ENCODE measurements at regions not wholly inside any gene's neighbourhood (a gene's known extent, or its start where the extent isn't known, plus 50 kb on each side); places are given as distances from the start of the nearest gene placed in this dataset.

DNA sequence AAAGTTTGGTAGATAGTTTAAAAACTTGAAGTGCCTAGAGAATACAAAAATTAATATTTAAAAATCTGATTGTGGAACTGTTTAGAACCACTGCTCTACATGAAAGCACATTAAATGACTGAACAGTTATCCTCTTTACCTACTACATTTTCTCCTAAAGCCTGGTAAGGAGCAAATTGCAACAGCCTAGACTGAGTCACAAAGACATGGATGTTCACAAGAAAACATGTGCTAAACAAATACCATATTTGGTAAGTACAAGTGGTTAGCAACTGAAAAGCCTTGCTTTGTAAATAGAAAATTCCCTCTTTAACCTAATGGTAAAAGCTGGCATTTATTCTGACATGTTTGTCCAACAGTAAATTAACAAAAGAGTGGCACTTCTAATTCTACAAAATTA, 203.1 kb downstream of the FBXO8 start:
- Histone ChIP-seq H3K4me2 (ENCODE audit: low read length) (no peak overlapping the region), H3K9me3 (ENCODE audit: control insufficient read depth in 1 of 2, insufficient read depth in 1 of 2, low read depth in 1 of 2, low read length in 2 of 2) (no peaks in the 10 kb centered on the region), H3K9me2 (ENCODE audit: insufficient read depth) (no peaks in the 10 kb centered on the region), H3K27ac (ENCODE audit: low read depth, low read length) (no peak overlapping the region), H4K20me1 (ENCODE audit: insufficient read depth) (no peaks in the 10 kb centered on the region), H3K79me2 (ENCODE audit: insufficient read depth, low read length) (no peaks in the 10 kb centered on the region), H3K36me3 (ENCODE audit: control insufficient read depth in 1 of 2, insufficient read depth in 2 of 2, low read length in 2 of 2) (no peaks in the 10 kb centered on the region), H3K9ac (ENCODE audit: low read length) (no peak overlapping the region), H3K4me1 (ENCODE audit: control insufficient read depth in 1 of 2, insufficient read depth in 2 of 2, low read length in 2 of 2) (no peaks in the 10 kb centered on the region), H3K27me3 (ENCODE audit: insufficient read depth, low read length) (peaks cover 16% of the 10 kb centered on the region; the same call in 1 of the 2 replicates), H2AFZ (ENCODE audit: low read depth, low read length, poor library complexity, severe bottlenecking) (no peak overlapping the region), H3K4me3 (replicated peaks in 1 of 2; ENCODE audit: low read depth in 1 of 2, low read length in 2 of 2) (no peak overlapping the region)
- TF ChIP-seq, protein P1, sequence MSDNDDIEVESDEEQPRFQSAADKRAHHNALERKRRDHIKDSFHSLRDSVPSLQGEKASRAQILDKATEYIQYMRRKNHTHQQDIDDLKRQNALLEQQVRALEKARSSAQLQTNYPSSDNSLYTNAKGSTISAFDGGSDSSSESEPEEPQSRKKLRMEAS (IDR thresholded peaks at IDR 0.05): no peak
- TF ChIP-seq YY1 (IDR thresholded peaks at IDR 0.05; ENCODE audit: extremely low read depth, insufficient replicate concordance, low read depth, low read length) (no peak), CEBPB (IDR thresholded peaks at IDR 0.05; ENCODE audit: low read depth) (no peak), ZBTB33 (IDR thresholded peaks at IDR 0.05; ENCODE audit: extremely low read depth, insufficient replicate concordance, low read length) (no peak), POLR2A (IDR thresholded peaks at IDR 0.05; ENCODE audit: borderline replicate concordance, extremely low read depth, insufficient read depth, insufficient read length) (no peak), ZFX (IDR thresholded peaks at IDR 0.05) (no peak), TCF7L2 (IDR thresholded peaks at IDR 0.05; ENCODE audit: borderline replicate concordance, extremely low read depth, insufficient read depth, insufficient read length) (no peak), SP1 (IDR thresholded peaks at IDR 0.05; ENCODE audit: low read depth) (no peak), EZH2 (IDR thresholded peaks at IDR 0.05) (no peak), EGR1 (IDR thresholded peaks at IDR 0.05; ENCODE audit: low read depth) (no peak), ATF3 (IDR thresholded peaks at IDR 0.05) (no peak), SIN3A (IDR thresholded peaks at IDR 0.05; ENCODE audit: low read depth) (no peak), POLR2AphosphoS5 (IDR thresholded peaks at IDR 0.05; ENCODE audit: low read depth, low read length) (no peak), EZH2phosphoT487 (IDR thresholded peaks at IDR 0.05; ENCODE audit: borderline replicate concordance) (no peak), SRF (IDR thresholded peaks at IDR 0.05; ENCODE audit: low read depth) (no peak), ELF1 (IDR thresholded peaks at IDR 0.05; ENCODE audit: borderline replicate concordance, low read depth) (no peak), RAD21 (IDR thresholded peaks at IDR 0.05; ENCODE audit: low read depth) (no peak)
- BruUV-seq (replicated peaks): no TSS peak
- ChIA-PET RAD21 (ENCODE audit: low non-redundant PET in 1 of 2, low total read pairs in 2 of 2, uncharacterized antibody in 2 of 2, unreplicated experiment in 2 of 2) (no interaction called here), POLR2A (no interaction called here), CTCF (no interaction called here)
- DNase-seq (ENCODE audit: low read depth, low spot score): no peak
- no peak for ATAC-seq
- intact Hi-C loops (cut with micrococcal nuclease): no loop called here
